Breast epithelium (tissue), 4 donors: ENCODE measurements at regions not wholly inside any gene's neighbourhood (a gene's known extent, or its start where the extent isn't known, plus 50 kb on each side); places are given as distances from the start of the nearest gene placed in this dataset.

ENCODE experiments used
- DNase-seq, 2 donors: peaks; one replicate each; pipeline ENCODE4 v3.0.0-alpha.2; 2019; ENCODE audit warnings: low spot score in 2 of 2
- H3K27ac ChIP-seq, 2 donors: fragments of 200-600 bp; sonication (generic) in 1 of 2; one replicate each; pipeline ENCODE4 v1.5.1; 2016 to 2019; ENCODE audit warnings: mild to moderate bottlenecking in 1 of 2
- H3K27me3 ChIP-seq, 2 donors: fragments of 200-600 bp; sonication (generic) in 1 of 2; one replicate each; pipeline versions ENCODE4 v1.5.1 to v1.6.0; 2017 to 2019; ENCODE audit warnings: control low read depth in 1 of 2, mild to moderate bottlenecking in 1 of 2
- H3K36me3 ChIP-seq: fragments of 200-600 bp; one replicate; pipeline ENCODE4 v1.5.1; 2019
- H3K4me1 ChIP-seq, 2 donors: fragments of 200-600 bp; sonication (generic); one replicate each; pipeline ENCODE4 v1.5.1; 2016 to 2019; ENCODE audit warnings: control low read depth in 1 of 2
- H3K4me3 ChIP-seq, 3 donors: fragments of 200-600 bp; sonication (generic); 1 replicate in 2 of 3; 2 replicates in 1 of 3; pipeline ENCODE4 v1.5.1; 2016 to 2019; ENCODE audit warnings: mild to moderate bottlenecking in 3 of 3, moderate library complexity in 2 of 3
- H3K9me3 ChIP-seq, 2 donors: fragments of 200-600 bp; sonication (generic) in 1 of 2; one replicate each; pipeline ENCODE4 v1.5.1; 2016 to 2019; ENCODE audit warnings: control low read depth in 1 of 2
- POLR2A ChIP-seq: fragments of 450-650 bp; IDR thresholded peaks from one replicate; pipeline ENCODE4 v1.6.1; 2016; ENCODE audit warnings: antibody characterized with exemption, mild to moderate bottlenecking, moderate library complexity
- POLR2AphosphoS5 ChIP-seq, 3 donors: sonication (generic); formaldehyde crosslinking; IDR thresholded peaks; one replicate each; pipeline ENCODE4 v1.6.1; 2017; ENCODE audit warnings: antibody characterized with exemption in 3 of 3
- intact Hi-C: fragments of 100-400 bp; cut with DNase I; formaldehyde crosslinking; loops from one replicate; pipeline ENCODE4 v1.15.1; 2023; ENCODE audit warnings: low total_unique reads
- TF ChIP-seq, protein P1 (sequence below), 3 donors: fragments of 450-650 bp; IDR thresholded peaks; one replicate each; pipeline ENCODE4 v1.5.1; 2016 to 2017; ENCODE audit warnings: antibody characterized with exemption in 3 of 3, mild to moderate bottlenecking in 3 of 3, moderate library complexity in 3 of 3

DNA sequence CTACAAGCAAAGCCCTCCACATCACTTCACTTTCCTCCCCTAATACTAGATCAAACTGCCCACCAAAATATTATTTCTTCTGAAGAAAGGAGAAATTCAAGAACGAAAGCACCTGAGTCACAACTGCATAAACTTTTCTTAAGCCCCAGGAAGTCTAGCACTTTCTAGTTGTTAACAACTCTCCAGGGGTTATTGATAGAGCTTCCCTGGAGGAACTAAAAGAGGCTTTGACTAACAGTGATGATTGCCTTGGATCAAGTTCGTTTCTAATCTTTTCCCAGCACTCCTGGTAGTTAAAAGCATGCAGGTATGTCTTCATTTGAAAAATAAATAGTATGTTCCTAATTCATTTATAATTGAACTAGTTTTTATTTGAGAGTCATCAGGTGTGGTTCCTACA is 917.0 kb downstream of the TUSC7 start:
- H3K36me3 ChIP-seq = no peaks in the 10 kb centered on the region
- TF ChIP-seq POLR2A (no peak), POLR2AphosphoS5 (IDR thresholded peaks at IDR 0.05) (no peak)
- TF ChIP-seq, protein P1, sequence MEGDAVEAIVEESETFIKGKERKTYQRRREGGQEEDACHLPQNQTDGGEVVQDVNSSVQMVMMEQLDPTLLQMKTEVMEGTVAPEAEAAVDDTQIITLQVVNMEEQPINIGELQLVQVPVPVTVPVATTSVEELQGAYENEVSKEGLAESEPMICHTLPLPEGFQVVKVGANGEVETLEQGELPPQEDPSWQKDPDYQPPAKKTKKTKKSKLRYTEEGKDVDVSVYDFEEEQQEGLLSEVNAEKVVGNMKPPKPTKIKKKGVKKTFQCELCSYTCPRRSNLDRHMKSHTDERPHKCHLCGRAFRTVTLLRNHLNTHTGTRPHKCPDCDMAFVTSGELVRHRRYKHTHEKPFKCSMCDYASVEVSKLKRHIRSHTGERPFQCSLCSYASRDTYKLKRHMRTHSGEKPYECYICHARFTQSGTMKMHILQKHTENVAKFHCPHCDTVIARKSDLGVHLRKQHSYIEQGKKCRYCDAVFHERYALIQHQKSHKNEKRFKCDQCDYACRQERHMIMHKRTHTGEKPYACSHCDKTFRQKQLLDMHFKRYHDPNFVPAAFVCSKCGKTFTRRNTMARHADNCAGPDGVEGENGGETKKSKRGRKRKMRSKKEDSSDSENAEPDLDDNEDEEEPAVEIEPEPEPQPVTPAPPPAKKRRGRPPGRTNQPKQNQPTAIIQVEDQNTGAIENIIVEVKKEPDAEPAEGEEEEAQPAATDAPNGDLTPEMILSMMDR (IDR thresholded peaks at IDR 0.05) = no peak
- no peaks in the 10 kb centered on the region for H3K9me3 ChIP-seq
- DNase-seq = no peak
- no peaks in the 10 kb centered on the region for H3K27me3 ChIP-seq
- H3K4me1 ChIP-seq = peaks cover 0 to 5% of the 10 kb centered on the region in 2 donors
- H3K4me3 ChIP-seq = no peak overlapping the region
- intact Hi-C loops = loop anchor here (2.0 to 5.0 kb wide), 2 partner anchors 38 to 949 kb away; no protein-coding TSS in a partner anchor
- no peak overlapping the region for H3K27ac ChIP-seq

DNA sequence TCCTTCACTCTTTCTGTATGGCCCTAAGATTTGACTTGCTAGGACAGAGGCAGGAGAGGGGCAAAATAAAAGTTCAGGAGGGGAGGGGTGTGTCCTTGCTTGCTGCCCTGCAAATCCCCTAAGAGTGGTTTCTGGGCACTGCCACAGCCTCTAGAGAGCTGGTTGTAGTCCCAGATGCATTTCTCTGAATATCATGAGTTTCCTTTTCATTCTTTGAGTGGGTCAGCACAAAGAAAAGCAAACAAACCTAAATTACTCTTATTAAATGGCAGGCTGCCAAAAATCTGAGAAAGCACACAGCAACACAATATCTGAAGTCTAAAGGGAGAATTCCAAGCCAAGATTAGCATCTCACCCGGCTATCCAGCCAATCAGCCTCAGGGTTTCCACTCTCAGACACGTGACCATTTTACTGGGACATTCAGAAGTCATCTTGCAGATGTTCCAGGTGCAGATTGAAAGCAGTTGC is 919.3 kb downstream of the TUSC7 start:
- intact Hi-C loops = loop anchor here (5.0 kb wide), 1 partner anchor 952 kb away; no protein-coding TSS in a partner anchor
- no peak overlapping the region for H3K27ac ChIP-seq
- no peaks in the 10 kb centered on the region for H3K27me3 ChIP-seq
- peaks cover 0 to 5% of the 10 kb centered on the region in 2 donors for H3K4me1 ChIP-seq
- H3K4me3 ChIP-seq = no peak overlapping the region
- DNase-seq = peak in 1 of 2 donors; percentile 32
- H3K9me3 ChIP-seq = no peaks in the 10 kb centered on the region
- H3K36me3 ChIP-seq = no peaks in the 10 kb centered on the region
- TF ChIP-seq POLR2AphosphoS5 (IDR thresholded peaks at IDR 0.05) (no peak), POLR2A (no peak)
- TF ChIP-seq, protein P1 (IDR thresholded peaks at IDR 0.05) = no peak

GRCh38 chr3:117629505-117629904 is 919.9 kb downstream of the TUSC7 start:
- H3K4me1 ChIP-seq = peaks cover 0 to 5% of the 10 kb centered on the region in 2 donors
- no peaks in the 10 kb centered on the region for H3K27me3 ChIP-seq
- no peak overlapping the region for H3K4me3 ChIP-seq
- TF ChIP-seq POLR2A (no peak), POLR2AphosphoS5 (IDR thresholded peaks at IDR 0.05) (no peak)
- TF ChIP-seq, protein P1 (IDR thresholded peaks at IDR 0.05) = no peak
- no peaks in the 10 kb centered on the region for H3K36me3 ChIP-seq
- DNase-seq = no peak
- H3K27ac ChIP-seq = no peak overlapping the region
- H3K9me3 ChIP-seq = no peaks in the 10 kb centered on the region
- intact Hi-C loops = loop anchor here (5.0 kb wide), 1 partner anchor 952 kb away; no protein-coding TSS in a partner anchor

- TF ChIP-seq, protein P1 (IDR thresholded peaks at IDR 0.05) = no peak
- TF ChIP-seq POLR2A (no peak), POLR2AphosphoS5 (IDR thresholded peaks at IDR 0.05) (no peak)
- intact Hi-C loops = no loop called here
These were observed 920.9 kb downstream of the TUSC7 start for GRCh38 chr3:117630469-117630868.

DNA sequence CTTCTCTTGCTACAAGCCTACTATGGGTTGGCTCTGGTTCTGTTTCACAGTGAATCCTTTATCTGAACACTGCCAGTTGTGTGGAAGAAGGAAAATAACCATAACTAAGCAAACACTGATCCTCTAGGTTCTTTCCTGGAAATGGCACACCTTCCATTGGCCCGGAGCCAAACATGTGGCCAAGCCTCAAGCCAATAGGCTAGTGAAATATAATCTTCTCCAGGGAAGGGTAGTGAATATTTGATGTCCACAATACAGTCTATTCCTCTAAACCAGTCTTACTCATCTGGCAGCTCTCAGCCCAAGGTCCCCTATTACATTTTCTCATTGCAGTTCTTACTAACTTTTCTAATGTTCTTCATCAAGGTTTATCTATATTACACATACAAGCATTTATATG is 921.3 kb downstream of the TUSC7 start:
- peaks cover 0 to 5% of the 10 kb centered on the region in 2 donors for H3K4me1 ChIP-seq
- TF ChIP-seq, protein P1 (IDR thresholded peaks at IDR 0.05) = no peak
- TF ChIP-seq POLR2A = no peak
- TF ChIP-seq POLR2AphosphoS5 (IDR thresholded peaks at IDR 0.05) = no peak
- intact Hi-C loops = no loop called here
- H3K4me3 ChIP-seq = no peak overlapping the region
- no peaks in the 10 kb centered on the region for H3K9me3 ChIP-seq
- H3K36me3 ChIP-seq = no peaks in the 10 kb centered on the region
- no peak for DNase-seq
- no peak overlapping the region for H3K27ac ChIP-seq
- no peaks in the 10 kb centered on the region for H3K27me3 ChIP-seq

More at GRCh38 chr3:117630469-117630868, 920.9 kb downstream of the TUSC7 start:
- no peaks in the 10 kb centered on the region for H3K9me3 ChIP-seq
- H3K27ac ChIP-seq = no peak overlapping the region
- H3K27me3 ChIP-seq = no peaks in the 10 kb centered on the region
- no peaks in the 10 kb centered on the region for H3K36me3 ChIP-seq
- DNase-seq = no peak
- peaks cover 0 to 5% of the 10 kb centered on the region in 2 donors for H3K4me1 ChIP-seq
- no peak overlapping the region for H3K4me3 ChIP-seq
